Natural killer cell (primary cell): ENCODE measurements at regions not wholly inside any gene's neighbourhood (a gene's known extent, or its start where the extent isn't known, plus 50 kb on each side); places are given as distances from the start of the nearest gene placed in this dataset.
A peak's percentile ranks its signal among the peaks of the same experiment; 100 is the strongest.

Source experiments
- ATAC-seq, 3 donors: fragments of 150-1000 bp in 2 of 3; fragments of 200-7000 bp in 1 of 3; cut with Tn5 transposase; 1 replicate in 1 of 3; 2 replicates in 2 of 3; pipeline ENCODE4 v1.10.0; 2021; ENCODE audit warnings: mild to moderate bottlenecking in 2 of 3, moderate library complexity in 2 of 3
- DNase-seq, 2 donors: peaks; one replicate each; pipeline versions ENCODE4 v3.0.0 to v3.0.0-alpha.2; 2013 to 2021; ENCODE audit warnings: mixed read lengths in 1 of 2
- H3K27ac ChIP-seq: one replicate; pipeline ENCODE4 v1.5.1; 2013; ENCODE audit warnings: mild to moderate bottlenecking, low read length
- H3K27me3 ChIP-seq: one replicate; pipeline ENCODE4 v1.6.1; 2013; ENCODE audit warnings: low read length; ENCODE audit not compliant: control insufficient read depth, insufficient read depth
- H3K36me3 ChIP-seq: one replicate; pipeline ENCODE4 v1.6.1; 2013; ENCODE audit warnings: low read length; ENCODE audit not compliant: control insufficient read depth, insufficient read depth
- H3K4me1 ChIP-seq: one replicate; pipeline ENCODE4 v1.6.1; 2013; ENCODE audit warnings: low read length; ENCODE audit not compliant: control insufficient read depth, insufficient read depth
- H3K4me3 ChIP-seq: one replicate; pipeline ENCODE4 v1.5.1; 2013; ENCODE audit warnings: low read length
- H3K9me3 ChIP-seq: one replicate; pipeline ENCODE4 v1.6.1; 2013; ENCODE audit warnings: low read length; ENCODE audit not compliant: control insufficient read depth, insufficient read depth
- H3K27ac Mint-ChIP-seq, 2 donors: one replicate each; pipeline ENCODE4 v1.8.0; 2022; ENCODE audit warnings: mild to moderate bottlenecking in 2 of 2, mixed read lengths in 2 of 2, moderate library complexity in 1 of 2
- H3K27me3 Mint-ChIP-seq, 2 donors: one replicate each; pipeline ENCODE4 v1.8.0; 2022; ENCODE audit warnings: low read depth in 2 of 2, mixed read lengths in 2 of 2
- H3K36me3 Mint-ChIP-seq: one replicate; pipeline ENCODE4 v1.8.0; 2022; ENCODE audit warnings: mixed read lengths
- H3K4me1 Mint-ChIP-seq, 2 donors: one replicate each; pipeline ENCODE4 v1.8.0; 2022; ENCODE audit warnings: mixed read lengths in 2 of 2
- H3K4me3 Mint-ChIP-seq: one replicate; pipeline ENCODE4 v1.8.0; 2022; ENCODE audit warnings: mild to moderate bottlenecking, moderate library complexity, mixed read lengths
- H3K9me3 Mint-ChIP-seq, 2 donors: one replicate each; pipeline ENCODE4 v1.8.0; 2022; ENCODE audit warnings: mixed read lengths in 2 of 2
- WGBS: methylation state at CpG from one replicate; pipeline ENCODE4 v1.1.7; 2013; ENCODE audit warnings: missing lambda C conversion rate; ENCODE audit not compliant: insufficient coverage; 5-methylcytosine and 5-hydroxymethylcytosine counted together
- intact Hi-C: fragments of 100-400 bp; cut with micrococcal nuclease; formaldehyde crosslinking; loops from one replicate; pipeline ENCODE4 v1.14.2; 2022
- TF ChIP-seq, protein P1 (sequence below): fragments of 200-600 bp; IDR thresholded peaks from one replicate; pipeline ENCODE4 v1.8.0; 2022; ENCODE audit warnings: antibody characterized with exemption

DNA sequence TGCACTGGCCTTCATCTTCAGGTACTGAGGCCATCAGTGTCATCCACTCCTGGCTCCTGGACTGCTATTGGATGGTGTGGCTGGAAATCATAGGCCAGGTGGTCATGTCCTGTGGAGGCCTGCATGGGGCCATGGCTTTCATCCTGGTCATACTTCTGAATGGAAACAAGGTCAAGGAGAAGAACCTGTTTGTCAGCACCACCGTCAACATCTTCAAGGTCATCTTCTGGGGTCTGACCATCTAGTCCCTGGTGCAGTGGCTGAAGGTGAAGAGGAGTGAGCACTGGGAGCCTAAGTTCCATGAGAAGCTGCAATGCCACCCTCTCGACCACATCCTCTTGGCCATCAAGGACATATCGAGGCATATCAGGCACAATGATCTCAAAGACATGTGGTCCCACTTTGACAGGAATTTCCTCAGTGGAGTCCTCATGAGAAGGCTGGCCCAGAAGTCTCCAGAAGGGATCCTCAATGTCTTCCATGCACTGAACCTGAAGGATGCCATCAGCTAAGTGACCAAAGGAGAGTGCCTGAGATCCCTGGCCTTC, 120.0 kb upstream of the SERPIND1 start:
- Histone ChIP-seq H3K4me3 (no peak overlapping the region), H3K27me3 (no peaks in the 10 kb centered on the region), H3K27ac (no peak overlapping the region), H3K4me1 (no peaks in the 10 kb centered on the region), H3K9me3 (no peaks in the 10 kb centered on the region), H3K36me3 (no peaks in the 10 kb centered on the region)
- Mint-ChIP-seq H3K4me3 (no peak overlapping the region), H3K27me3 (peaks cover 10 to 21% of the 10 kb centered on the region in 2 donors), H3K36me3 (no peaks in the 10 kb centered on the region), H3K9me3 (no peaks in the 10 kb centered on the region), H3K27ac (no peak overlapping the region), H3K4me1 (peaks cover 2 to 8% of the 10 kb centered on the region in 2 donors)
- peak in 1 of 2 donors; percentile 4 for DNase-seq
- intact Hi-C loops, result no loop called here
- no peak for ATAC-seq
- TF ChIP-seq, protein P1, sequence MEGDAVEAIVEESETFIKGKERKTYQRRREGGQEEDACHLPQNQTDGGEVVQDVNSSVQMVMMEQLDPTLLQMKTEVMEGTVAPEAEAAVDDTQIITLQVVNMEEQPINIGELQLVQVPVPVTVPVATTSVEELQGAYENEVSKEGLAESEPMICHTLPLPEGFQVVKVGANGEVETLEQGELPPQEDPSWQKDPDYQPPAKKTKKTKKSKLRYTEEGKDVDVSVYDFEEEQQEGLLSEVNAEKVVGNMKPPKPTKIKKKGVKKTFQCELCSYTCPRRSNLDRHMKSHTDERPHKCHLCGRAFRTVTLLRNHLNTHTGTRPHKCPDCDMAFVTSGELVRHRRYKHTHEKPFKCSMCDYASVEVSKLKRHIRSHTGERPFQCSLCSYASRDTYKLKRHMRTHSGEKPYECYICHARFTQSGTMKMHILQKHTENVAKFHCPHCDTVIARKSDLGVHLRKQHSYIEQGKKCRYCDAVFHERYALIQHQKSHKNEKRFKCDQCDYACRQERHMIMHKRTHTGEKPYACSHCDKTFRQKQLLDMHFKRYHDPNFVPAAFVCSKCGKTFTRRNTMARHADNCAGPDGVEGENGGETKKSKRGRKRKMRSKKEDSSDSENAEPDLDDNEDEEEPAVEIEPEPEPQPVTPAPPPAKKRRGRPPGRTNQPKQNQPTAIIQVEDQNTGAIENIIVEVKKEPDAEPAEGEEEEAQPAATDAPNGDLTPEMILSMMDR, result no peak
- WGBS, result 91% methylated on average over 3 of the region's 3 CpGs

DNA sequence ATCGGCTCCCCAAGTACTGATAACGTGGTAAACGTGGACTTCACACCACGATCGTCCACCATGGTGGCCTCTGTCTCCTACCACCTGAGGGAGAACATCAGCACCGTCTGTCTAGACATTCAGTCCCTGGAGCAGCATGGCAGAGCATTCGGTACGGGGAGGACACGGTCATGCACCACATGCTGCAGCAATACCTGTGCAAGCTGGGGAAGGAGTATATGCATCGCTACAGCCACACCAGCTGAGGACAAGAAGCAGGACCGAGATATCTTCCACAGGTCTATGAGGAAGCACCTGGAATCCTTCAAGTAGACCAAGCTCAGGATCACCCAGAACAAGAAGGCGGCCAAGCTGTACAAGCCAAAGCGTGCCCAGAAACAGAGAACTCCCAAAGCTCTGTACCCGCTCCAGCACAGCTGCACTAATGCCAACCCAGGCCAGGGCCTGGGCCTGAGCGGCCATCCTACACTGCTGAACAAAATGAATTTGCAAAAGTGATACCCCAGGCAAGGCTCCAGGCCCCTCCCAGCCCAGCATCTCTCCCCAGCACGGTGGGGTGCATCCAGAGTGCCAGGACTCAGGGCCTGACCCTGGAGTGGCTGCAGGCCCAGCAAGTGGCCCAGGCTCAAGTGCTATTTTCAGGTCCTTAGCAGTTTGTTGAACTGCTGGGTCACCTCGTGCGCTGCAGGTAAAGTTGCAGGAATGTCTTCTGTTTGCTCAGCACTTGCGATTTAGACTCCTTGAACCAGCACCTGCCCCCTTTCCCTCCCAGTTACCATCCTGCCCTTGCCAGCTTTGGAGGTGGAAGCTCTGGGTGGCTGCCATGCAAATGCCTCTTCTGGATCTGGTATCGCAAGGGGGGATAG, 119.3 kb upstream of the SERPIND1 start:
- DNase-seq, result no peak
- H3K36me3 ChIP-seq, result no peaks in the 10 kb centered on the region
- Mint-ChIP-seq H3K36me3 (no peaks in the 10 kb centered on the region), H3K27me3 (peaks cover 11 to 28% of the 10 kb centered on the region in 2 donors), H3K4me1 (peaks cover 0 to 8% of the 10 kb centered on the region in 2 donors), H3K9me3 (no peaks in the 10 kb centered on the region), H3K4me3 (no peak overlapping the region), H3K27ac (no peak overlapping the region)
- H3K27ac ChIP-seq, result no peak overlapping the region
- no peak for ATAC-seq
- WGBS, result 90% methylated on average over 19 of the region's 20 CpGs
- H3K27me3 ChIP-seq, result peaks cover under 1% of the 10 kb centered on the region
- H3K9me3 ChIP-seq, result no peaks in the 10 kb centered on the region
- H3K4me3 ChIP-seq, result no peak overlapping the region
- no peaks in the 10 kb centered on the region for H3K4me1 ChIP-seq
- TF ChIP-seq, protein P1, result no peak
- intact Hi-C loops, result no loop called here

DNA sequence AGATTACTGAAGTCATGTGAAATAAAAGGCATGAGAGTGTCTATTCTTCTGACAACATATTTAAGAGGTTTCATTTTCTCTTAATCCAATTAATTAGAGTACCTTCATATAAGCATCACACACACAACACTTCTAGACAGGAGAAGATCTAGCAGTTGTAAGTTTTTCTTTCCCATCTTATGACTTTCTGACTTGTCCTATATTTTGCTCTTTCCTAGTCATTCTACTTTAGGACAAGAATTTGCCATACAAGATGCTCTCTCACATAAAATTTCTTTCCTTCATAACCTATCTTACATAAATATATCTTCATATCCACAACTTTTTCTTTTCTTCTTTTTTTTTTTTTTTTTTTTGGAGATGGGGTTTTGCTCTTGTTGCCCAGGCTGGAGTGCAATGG, 118.3 kb upstream of the SERPIND1 start:
- Histone ChIP-seq H3K27me3 (peaks cover 2% of the 10 kb centered on the region), H3K27ac (no peak overlapping the region), H3K4me3 (no peak overlapping the region), H3K9me3 (no peaks in the 10 kb centered on the region), H3K36me3 (no peaks in the 10 kb centered on the region), H3K4me1 (no peaks in the 10 kb centered on the region)
- no peaks in the 10 kb centered on the region for H3K9me3 Mint-ChIP-seq
- H3K36me3 Mint-ChIP-seq, result no peaks in the 10 kb centered on the region
- no peak for ATAC-seq
- H3K27ac Mint-ChIP-seq, result no peak overlapping the region
- intact Hi-C loops, result no loop called here
- TF ChIP-seq, protein P1, result no peak
- no peak for DNase-seq
- peaks cover 11 to 38% of the 10 kb centered on the region in 2 donors for H3K27me3 Mint-ChIP-seq
- no peak overlapping the region for H3K4me3 Mint-ChIP-seq
- peaks cover 0 to 8% of the 10 kb centered on the region in 2 donors for H3K4me1 Mint-ChIP-seq
